ENCODE measurements at regions not wholly inside any gene's neighbourhood (a gene's known extent, or its start where the extent isn't known, plus 50 kb on each side); places are given as distances from the start of the nearest gene placed in this dataset.

DNA sequence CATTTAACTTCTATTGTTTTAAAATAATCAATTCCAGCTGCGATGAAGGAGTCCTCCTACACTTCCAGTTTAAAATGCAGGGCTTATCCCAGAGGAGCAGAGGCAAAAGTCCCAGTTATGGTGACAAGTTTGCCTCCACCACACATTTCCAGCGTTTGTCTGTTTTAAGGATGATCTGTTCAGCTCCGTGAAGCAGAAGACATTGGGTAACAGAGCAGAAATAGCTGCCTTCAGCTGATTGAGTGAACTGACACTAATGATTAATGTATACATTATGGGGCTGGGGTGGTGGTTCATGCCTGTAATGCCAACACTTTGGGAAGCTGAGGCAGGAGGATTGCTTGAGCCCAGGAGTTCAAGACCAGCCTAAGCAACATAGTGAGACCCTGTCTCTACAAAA lies 127.6 kb downstream of the HSD17B3 start:
- TF ChIP-seq, protein P1, sequence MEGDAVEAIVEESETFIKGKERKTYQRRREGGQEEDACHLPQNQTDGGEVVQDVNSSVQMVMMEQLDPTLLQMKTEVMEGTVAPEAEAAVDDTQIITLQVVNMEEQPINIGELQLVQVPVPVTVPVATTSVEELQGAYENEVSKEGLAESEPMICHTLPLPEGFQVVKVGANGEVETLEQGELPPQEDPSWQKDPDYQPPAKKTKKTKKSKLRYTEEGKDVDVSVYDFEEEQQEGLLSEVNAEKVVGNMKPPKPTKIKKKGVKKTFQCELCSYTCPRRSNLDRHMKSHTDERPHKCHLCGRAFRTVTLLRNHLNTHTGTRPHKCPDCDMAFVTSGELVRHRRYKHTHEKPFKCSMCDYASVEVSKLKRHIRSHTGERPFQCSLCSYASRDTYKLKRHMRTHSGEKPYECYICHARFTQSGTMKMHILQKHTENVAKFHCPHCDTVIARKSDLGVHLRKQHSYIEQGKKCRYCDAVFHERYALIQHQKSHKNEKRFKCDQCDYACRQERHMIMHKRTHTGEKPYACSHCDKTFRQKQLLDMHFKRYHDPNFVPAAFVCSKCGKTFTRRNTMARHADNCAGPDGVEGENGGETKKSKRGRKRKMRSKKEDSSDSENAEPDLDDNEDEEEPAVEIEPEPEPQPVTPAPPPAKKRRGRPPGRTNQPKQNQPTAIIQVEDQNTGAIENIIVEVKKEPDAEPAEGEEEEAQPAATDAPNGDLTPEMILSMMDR (IDR thresholded peaks at IDR 0.05): no peak
- no peak for TF ChIP-seq PHF8 (IDR thresholded peaks at IDR 0.05; ENCODE audit: borderline replicate concordance, low read depth)
